DOHH2 (cell line): ENCODE measurements at regions not wholly inside any gene's neighbourhood (a gene's known extent, or its start where the extent isn't known, plus 50 kb on each side); places are given as distances from the start of the nearest gene placed in this dataset.

ENCODE experiments used
- H3F3A ChIP-seq: fragments of 200-600 bp; sonication (generic), shearing (Covaris generic); 2 replicates; pipeline ENCODE4 v1.6.0; 2016; ENCODE audit warnings: antibody characterized with exemption, mild to moderate bottlenecking; ENCODE audit not compliant: control insufficient read depth, insufficient read depth
- H3K27ac ChIP-seq: fragments of 200-600 bp; sonication (generic); 2 replicates; pipeline ENCODE4 v1.5.1; 2014; ENCODE audit warnings: low read depth, mild to moderate bottlenecking, low read length, moderate library complexity
- H3K27me3 ChIP-seq: fragments of 200-600 bp; sonication (generic); 2 replicates; pipeline ENCODE4 v1.6.1; 2014; ENCODE audit warnings: mild to moderate bottlenecking, low read length, mixed read lengths; ENCODE audit not compliant: control insufficient read depth
- H3K36me3 ChIP-seq: fragments of 200-600 bp; sonication (generic); 2 replicates; pipeline ENCODE4 v1.6.1; 2014; ENCODE audit warnings: mild to moderate bottlenecking, low read length, moderate library complexity, mixed read lengths; ENCODE audit not compliant: control insufficient read depth
- H3K4me1 ChIP-seq: fragments of 200-600 bp; sonication (generic); 2 replicates; pipeline ENCODE4 v1.6.1; 2014; ENCODE audit warnings: mild to moderate bottlenecking, low read length, mixed read lengths; ENCODE audit not compliant: control insufficient read depth
- H3K4me2 ChIP-seq: fragments of 200-600 bp; sonication (generic); 2 replicates; pipeline ENCODE4 v1.6.0; 2014; ENCODE audit warnings: mild to moderate bottlenecking, low read length, moderate library complexity
- H3K4me3 ChIP-seq: fragments of 200-600 bp; sonication (generic); 2 replicates; pipeline ENCODE4 v1.5.1; 2014; ENCODE audit warnings: mild to moderate bottlenecking, low read length, mixed read lengths
- H3K79me2 ChIP-seq: fragments of 200-600 bp; sonication (generic); 2 replicates; pipeline ENCODE4 v1.6.1; 2014; ENCODE audit warnings: mild to moderate bottlenecking, low read length, mixed read lengths; ENCODE audit not compliant: control insufficient read depth
- H3K9me2 ChIP-seq: fragments of 200-600 bp; sonication (generic); replicated peaks from 2 replicates; pipeline ENCODE4 v1.6.1; 2014; ENCODE audit warnings: mild to moderate bottlenecking, low read length, mixed read lengths; ENCODE audit not compliant: control insufficient read depth
- H3K9me3 ChIP-seq: fragments of 200-600 bp; sonication (generic); 2 replicates; pipeline ENCODE4 v1.6.1; 2014; ENCODE audit warnings: antibody characterized with exemption, low read length, mixed read lengths; ENCODE audit not compliant: control insufficient read depth, insufficient read depth
- H4K20me1 ChIP-seq: fragments of 200-600 bp; sonication (generic); 2 replicates; pipeline ENCODE4 v1.6.0; 2014; ENCODE audit warnings: low read depth, mild to moderate bottlenecking, antibody characterized with exemption, low read length, moderate library complexity; ENCODE audit not compliant: control insufficient read depth, insufficient read depth
- CTCF ChIP-seq: fragments of 200-600 bp; sonication (generic); IDR thresholded peaks from one replicate; pipeline ENCODE4 v1.5.1; 2014; ENCODE audit warnings: antibody characterized with exemption, mild to moderate bottlenecking, low read depth, low read length; ENCODE audit not compliant: poor library complexity, severe bottlenecking
- EZH2phosphoT487 ChIP-seq: fragments of 200-600 bp; sonication (generic); IDR thresholded peaks from 2 replicates; pipeline ENCODE4 v1.6.1; 2017; ENCODE audit warnings: borderline replicate concordance, mild to moderate bottlenecking, antibody characterized with exemption, low read length, moderate library complexity, mixed read lengths

GRCh38 chr4:181365671-181366070 is 877.5 kb upstream of the TENM3 start:
- no peak overlapping the region for H3K4me3 ChIP-seq
- H3K4me2 ChIP-seq = no peak overlapping the region
- H3K27me3 ChIP-seq = no peaks in the 10 kb centered on the region
- no peaks in the 10 kb centered on the region for H3K36me3 ChIP-seq
- H3K4me1 ChIP-seq = no peaks in the 10 kb centered on the region
- H3F3A ChIP-seq = no peaks in the 10 kb centered on the region
- H3K9me3 ChIP-seq = no peaks in the 10 kb centered on the region
- H3K27ac ChIP-seq = no peak overlapping the region
- no peaks in the 10 kb centered on the region for H3K79me2 ChIP-seq
- H3K9me2 ChIP-seq = no peaks in the 10 kb centered on the region
- no peaks in the 10 kb centered on the region for H4K20me1 ChIP-seq
- no peak for TF ChIP-seq CTCF
- no peak for TF ChIP-seq EZH2phosphoT487

- H3K36me3 ChIP-seq = no peaks in the 10 kb centered on the region
- H3K4me2 ChIP-seq = no peak overlapping the region
- H4K20me1 ChIP-seq = no peaks in the 10 kb centered on the region
- no peak overlapping the region for H3K4me3 ChIP-seq
- no peaks in the 10 kb centered on the region for H3K4me1 ChIP-seq
- H3K9me3 ChIP-seq = no peaks in the 10 kb centered on the region; the same call in 1 of the 2 replicates
- TF ChIP-seq CTCF (no peak), EZH2phosphoT487 (no peak)
- H3K9me2 ChIP-seq = no peaks in the 10 kb centered on the region; the same call in 1 of the 2 replicates
- H3K27me3 ChIP-seq = no peaks in the 10 kb centered on the region
- H3K79me2 ChIP-seq = no peaks in the 10 kb centered on the region
- H3F3A ChIP-seq = no peaks in the 10 kb centered on the region
- no peak overlapping the region for H3K27ac ChIP-seq
Observed at GRCh38 chr4:181372014-181372413, 871.2 kb upstream of the TENM3 start.

GRCh38 chr4:181376058-181376457 is 867.1 kb upstream of the TENM3 start:
- Histone ChIP-seq H3K4me1 (no peaks in the 10 kb centered on the region), H3K79me2 (no peaks in the 10 kb centered on the region), H3K9me3 (no peaks in the 10 kb centered on the region; the same call in 1 of the 2 replicates), H3K27me3 (no peaks in the 10 kb centered on the region), H3K4me3 (no peak overlapping the region), H3K27ac (no peak overlapping the region), H4K20me1 (no peaks in the 10 kb centered on the region), H3K4me2 (no peak overlapping the region), H3K36me3 (no peaks in the 10 kb centered on the region), H3F3A (no peaks in the 10 kb centered on the region), H3K9me2 (no peaks in the 10 kb centered on the region; the same call in 1 of the 2 replicates)
- TF ChIP-seq CTCF (no peak), EZH2phosphoT487 (no peak)
